ENCODE measurements at regions not wholly inside any gene's neighbourhood (a gene's known extent, or its start where the extent isn't known, plus 50 kb on each side); places are given as distances from the start of the nearest gene placed in this dataset.
"Not testable (repeated sequence)": the region's sequence is repeated elsewhere in the genome, so short reads cannot be mapped to it uniquely, and the experiment has no call there.

DNA sequence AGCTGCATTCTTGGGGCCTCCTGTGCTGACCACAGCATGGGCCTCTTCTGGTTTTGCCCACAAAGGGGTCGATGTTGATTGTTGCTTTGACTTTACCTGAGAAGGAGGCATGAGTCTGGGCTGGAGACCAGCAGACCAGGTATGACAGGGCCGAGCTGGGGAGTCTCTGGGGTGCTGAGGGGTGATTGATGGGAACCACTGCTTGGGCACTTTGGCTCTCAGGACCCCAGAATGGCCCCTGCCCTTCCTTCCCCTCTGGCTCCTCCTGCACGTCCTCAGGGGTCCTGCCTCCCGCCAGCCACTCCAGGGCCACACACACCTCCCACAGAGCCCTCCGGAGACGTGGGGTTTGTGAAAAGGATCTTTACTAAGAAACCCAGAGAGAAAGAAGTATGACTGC lies 70.0 kb downstream of the TMEM121 start:
- H3K36me3 Mint-ChIP-seq, H3K9me3 Mint-ChIP-seq, H3K4me3 Mint-ChIP-seq, H3K27me3 Mint-ChIP-seq, H3K4me1 Mint-ChIP-seq, H3K27ac Mint-ChIP-seq: not testable (repeated sequence)

DNA sequence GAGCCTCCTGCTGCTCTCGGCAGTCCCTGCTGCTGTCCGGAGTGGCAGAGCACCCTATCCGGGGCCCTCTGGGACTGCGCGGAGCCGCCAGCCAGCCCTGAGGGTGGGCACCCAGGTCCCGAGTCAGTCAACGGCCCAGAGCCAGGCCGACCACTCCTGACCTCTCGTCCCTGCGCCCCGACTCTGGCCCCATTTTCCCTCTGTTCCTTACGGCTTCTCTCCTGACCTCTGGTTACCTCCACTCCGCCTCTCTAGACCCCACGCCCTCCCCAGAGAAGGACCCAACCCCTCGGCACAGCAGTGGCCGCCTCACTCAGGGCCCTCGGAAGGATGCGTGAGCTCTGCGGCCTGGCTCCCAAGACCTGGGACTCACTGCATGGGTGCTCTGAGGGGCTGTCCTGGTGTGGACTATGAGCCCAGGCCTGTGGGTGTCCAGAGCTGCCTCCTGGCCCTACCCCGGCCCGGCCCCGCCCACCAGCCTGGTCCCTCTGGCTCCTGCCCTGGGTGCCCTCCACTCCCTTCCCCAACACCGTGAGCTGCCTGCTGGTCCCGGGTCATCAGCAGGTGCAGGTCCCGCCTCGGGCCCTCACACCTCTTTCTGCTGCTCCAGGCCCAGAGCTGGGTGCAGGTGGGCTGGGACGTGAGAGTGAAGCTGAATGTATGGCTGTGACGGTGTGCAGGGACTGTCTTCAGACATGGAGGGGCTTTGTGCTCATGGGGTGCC lies 71.8 kb downstream of the TMEM121 start:
- not testable (repeated sequence) for H3K36me3 Mint-ChIP-seq, H3K27ac Mint-ChIP-seq, H3K4me3 Mint-ChIP-seq, H3K27me3 Mint-ChIP-seq, H3K4me1 Mint-ChIP-seq, H3K9me3 Mint-ChIP-seq

DNA sequence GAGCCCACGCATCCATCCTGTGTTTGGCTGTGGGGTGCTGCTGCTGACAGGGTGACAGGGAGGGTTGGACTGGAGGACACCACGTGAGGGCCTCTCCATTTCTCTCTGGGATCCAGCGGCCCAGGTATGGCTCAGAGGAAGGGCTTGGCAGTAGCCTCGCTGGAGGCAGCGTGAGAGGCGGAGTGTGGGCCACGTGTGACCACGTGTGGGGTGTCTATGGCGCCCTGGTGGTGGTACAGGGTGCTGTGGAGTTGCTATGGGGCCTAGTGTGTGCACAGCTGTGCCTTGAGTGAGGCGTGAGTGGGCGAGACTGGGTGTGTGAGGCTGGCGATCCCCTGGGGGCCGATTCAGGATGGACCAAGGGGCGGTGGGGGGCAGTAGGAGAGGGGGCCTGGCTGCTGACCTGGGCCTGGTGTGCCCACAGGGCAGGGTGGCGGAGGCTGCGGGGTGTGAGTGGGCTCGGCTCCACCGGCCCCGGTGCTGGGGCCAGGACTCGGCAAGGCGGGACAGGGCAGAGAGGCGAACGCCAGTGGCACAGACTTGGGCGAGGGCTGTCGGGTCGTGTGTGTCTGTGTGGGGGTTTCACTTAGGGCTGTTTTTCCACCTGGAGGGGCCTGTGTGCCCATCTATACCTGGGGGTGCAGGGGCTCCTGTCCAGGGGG lies 72.7 kb downstream of the TMEM121 start:
- not testable (repeated sequence) for H3K27ac Mint-ChIP-seq, H3K4me3 Mint-ChIP-seq, H3K27me3 Mint-ChIP-seq, H3K9me3 Mint-ChIP-seq, H3K36me3 Mint-ChIP-seq, H3K4me1 Mint-ChIP-seq

DNA sequence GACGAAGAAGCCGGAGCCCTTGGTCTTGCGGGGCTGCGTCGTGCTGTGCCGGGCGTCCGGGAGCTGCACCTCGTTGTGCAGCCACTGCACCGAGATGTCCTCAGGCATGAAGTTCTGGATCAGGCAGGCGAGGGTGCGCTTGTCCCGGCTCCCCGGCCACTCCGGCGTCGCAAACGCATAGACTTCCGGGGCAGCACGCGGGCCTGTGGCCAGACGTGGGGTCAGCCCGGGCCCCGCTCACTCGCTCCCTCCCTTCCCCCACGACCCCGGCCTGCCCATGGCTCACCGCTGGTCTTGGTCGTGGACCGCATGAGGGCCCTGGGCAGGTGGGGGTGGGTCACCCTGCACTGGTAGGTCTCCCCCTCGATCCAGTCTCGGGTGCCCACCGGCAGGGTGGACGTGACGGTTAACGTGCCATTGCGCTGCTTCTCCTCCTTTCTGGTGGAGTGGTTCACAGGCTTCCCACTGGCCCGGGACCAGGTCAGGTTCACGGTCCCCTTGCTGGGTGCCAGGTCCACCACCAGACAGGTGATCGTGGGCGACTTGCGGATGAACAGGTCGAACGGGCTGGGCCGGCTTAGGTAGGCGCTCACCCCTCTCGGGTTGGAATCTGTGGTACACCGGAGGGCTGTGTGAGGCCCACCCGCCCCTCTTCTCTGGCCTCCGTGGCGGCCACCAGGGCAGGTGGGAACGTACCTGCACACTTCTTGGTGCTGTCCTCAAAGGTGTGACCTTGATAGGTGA lies 74.0 kb downstream of the TMEM121 start:
- H3K9me3 Mint-ChIP-seq, H3K27me3 Mint-ChIP-seq, H3K36me3 Mint-ChIP-seq, H3K27ac Mint-ChIP-seq, H3K4me3 Mint-ChIP-seq, H3K4me1 Mint-ChIP-seq: not testable (repeated sequence)

DNA sequence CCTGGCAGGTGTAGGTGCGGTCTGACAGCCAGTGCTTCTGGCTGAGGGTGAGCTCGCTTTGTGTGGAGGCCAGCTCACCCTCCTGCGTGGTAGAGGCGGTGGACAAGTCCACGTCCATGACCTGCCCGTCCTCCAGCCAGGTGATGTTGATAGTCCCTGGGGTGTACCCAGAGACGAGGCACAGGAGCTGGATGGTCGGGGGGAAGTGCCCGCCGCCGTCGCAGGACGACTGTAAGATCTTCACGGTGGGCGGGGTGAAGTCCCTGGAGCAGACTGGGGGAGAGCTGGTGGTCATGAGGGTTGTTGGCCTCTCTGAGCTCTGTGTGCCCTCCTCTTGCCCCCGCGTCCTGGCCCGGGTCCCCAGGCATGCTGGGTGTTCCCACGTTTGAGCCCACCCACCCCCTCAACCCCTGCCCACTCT lies 74.6 kb downstream of the TMEM121 start:
- Mint-ChIP-seq H3K27ac (no peak overlapping the region), H3K9me3 (no peaks in the 10 kb centered on the region), H3K4me1 (no peaks in the 10 kb centered on the region), H3K36me3 (no peaks in the 10 kb centered on the region), H3K4me3 (no peak overlapping the region), H3K27me3 (no peaks in the 10 kb centered on the region)

DNA sequence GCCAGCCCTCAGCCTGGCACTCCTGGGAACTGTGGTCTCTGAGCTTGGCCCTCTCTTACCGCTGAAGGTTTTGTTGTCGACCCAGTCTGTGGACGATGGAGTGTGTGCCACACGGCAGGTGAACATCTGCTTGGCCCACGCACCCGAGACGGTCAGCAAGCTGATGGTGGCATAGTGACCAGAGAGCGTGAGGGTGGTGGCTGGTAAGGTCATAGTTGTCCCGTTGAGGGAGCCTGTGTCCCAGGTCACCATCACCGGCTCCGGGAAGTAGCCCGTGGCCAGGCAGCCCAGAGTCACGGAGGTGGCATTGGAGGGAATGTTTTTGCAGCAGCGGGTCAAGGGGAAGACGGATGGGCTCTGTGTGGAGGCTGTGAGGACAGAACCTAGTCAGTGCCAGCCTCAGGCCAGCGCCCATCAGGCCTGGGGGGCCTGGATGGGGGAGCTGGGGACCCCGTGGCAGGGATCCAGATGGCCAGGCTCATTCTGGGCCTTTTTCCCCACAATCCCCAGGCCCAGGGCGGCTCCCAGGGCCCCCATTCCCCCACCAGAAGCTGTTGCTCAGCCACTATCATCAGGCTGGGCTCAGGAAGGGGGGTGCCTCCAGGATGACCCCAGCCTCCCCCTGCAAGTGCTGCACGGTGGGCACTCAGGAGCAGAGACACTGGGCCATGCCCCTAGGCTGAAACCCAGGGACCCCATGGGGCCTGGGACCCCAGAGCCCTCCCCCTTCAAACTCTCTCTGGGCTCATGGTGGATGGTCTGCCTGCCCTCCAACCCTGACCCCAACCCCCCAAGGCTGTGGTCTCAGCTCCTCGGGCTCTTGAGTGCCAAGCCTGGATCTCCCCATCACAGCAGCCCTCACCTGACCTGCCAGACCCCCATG lies 75.2 kb downstream of the TMEM121 start:
- H3K4me3 Mint-ChIP-seq: no peak overlapping the region
- no peaks in the 10 kb centered on the region for H3K4me1 Mint-ChIP-seq
- H3K27ac Mint-ChIP-seq: no peak overlapping the region
- H3K36me3 Mint-ChIP-seq: no peaks in the 10 kb centered on the region
- no peaks in the 10 kb centered on the region for H3K9me3 Mint-ChIP-seq
- no peaks in the 10 kb centered on the region for H3K27me3 Mint-ChIP-seq

DNA sequence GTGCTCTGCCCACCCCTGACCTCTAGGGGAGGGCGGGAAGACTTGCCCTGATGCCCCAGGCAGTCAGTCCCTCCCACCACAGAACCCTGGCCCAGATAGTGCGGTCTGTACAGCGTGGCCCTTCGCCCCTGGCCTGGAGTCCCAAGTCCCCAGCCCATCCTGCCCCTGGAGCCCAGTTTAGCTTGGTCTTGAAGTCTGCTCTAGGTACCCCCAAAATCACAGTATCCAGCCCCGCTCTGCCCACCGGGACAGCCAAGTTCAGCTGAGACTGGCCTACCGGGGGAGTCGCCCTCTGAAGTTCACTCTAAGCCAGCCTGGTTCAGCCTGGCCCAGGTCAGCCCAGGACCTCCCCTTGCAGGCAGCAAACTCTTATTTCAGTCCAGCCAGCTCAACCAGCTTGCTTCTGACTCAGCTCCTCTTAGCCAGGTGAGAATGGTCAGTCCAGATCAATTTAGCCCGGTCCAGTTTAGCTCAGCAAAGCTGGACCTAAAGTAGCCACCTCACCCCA lies 75.9 kb downstream of the TMEM121 start:
- Mint-ChIP-seq H3K27me3 (no peaks in the 10 kb centered on the region), H3K36me3 (no peaks in the 10 kb centered on the region), H3K4me1 (no peaks in the 10 kb centered on the region), H3K9me3 (no peaks in the 10 kb centered on the region), H3K27ac (no peak overlapping the region), H3K4me3 (no peak overlapping the region)

DNA sequence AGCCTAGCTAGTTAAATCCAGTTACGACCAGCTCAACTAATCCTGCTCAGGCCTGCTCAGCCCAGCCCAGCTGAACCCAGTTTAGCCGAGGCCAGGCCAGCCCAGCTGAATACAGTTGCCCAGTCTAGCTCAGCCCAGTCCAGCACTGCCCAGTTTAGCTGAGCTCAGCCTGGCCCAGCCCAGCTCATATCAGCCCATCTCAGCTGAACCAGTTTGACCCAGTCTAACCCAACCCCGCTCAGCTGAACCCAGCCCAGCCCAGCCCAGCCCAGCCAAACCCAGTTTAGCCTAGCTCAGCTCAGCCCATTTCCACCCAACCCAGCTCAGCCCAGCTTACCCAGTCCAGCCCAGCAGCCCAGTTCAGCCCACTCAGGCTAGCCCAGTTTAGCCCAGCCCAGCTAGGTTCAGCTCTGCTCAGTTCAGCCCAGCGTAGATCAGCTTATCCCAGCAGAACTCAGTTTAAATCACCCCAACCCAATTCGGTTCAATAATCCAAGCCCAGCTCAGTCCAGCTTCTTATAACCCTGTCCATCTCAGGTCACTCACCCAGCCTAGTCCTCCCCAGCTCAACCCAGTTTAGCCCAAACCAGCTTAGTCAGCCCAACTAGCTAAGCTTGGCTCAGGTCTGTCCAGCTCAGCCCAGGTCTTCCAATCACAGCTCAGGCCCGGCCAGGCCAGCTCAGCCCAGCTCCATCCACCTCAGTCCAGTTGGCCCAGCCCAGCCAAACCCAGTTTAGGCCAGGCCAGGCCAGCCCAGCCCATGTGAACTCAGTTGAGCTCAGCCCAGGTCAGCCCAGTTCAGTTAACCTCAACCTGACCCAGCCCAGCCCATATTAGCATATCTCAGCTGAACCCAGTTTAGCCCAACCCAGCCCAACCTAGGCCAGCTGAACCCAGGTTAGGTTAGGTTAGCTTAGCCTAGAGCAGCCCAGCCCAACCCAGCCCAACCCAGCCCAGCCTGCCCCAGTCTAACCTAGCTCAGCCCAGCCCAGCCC lies 76.7 kb downstream of the TMEM121 start:
- Mint-ChIP-seq H3K4me1 (no peaks in the 10 kb centered on the region), H3K27ac (no peak overlapping the region), H3K27me3 (no peaks in the 10 kb centered on the region), H3K4me3 (no peak overlapping the region), H3K36me3 (no peaks in the 10 kb centered on the region), H3K9me3 (no peaks in the 10 kb centered on the region)

DNA sequence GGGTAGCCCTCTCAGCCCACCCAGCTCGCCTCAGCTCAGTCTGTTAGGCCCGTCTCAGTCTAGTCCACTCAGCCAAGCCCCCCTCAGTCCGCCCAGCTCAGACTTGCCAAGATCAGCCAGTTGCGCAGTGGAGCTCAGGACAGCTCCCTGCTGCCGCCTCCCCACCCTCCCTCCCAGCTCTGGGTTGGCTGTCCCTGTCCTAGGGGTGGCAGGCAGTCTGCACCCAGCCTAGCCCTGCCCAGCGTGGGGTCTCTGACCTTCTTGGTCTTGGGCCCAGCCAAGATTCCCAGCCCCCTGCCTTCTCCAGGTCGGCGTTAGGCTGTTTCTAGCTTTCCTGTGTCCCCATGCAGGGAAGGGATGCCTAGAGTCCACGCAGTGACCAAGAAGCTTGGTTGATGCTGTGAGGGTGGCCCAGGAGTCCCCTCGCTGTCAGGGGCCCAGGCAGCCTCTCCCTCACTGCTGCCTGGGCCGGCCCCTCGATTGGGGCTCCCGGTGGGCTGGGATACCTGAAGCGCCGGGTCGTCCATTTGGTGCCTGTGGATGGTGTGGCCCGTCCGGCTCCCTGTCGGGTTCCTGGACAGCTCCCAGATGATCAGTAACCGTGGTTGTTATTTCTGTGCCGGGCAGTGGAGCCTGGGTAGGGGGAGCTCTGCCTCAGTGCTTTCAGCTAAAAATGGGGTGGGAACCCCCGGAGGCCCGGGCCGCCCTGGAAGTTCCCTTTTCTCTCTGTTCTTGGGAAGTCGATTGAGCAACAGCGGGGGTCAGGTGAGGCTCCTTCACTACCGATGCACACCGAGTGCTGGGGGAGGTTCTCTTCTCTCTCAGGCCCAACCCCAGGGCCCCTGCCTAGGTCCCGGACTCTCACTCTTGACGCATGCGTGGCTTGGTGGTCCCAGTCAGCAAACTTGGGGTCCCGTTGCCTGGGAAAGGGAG lies 78.4 kb downstream of the TMEM121 start:
- H3K9me3 Mint-ChIP-seq, H3K4me1 Mint-ChIP-seq, H3K4me3 Mint-ChIP-seq, H3K27ac Mint-ChIP-seq, H3K27me3 Mint-ChIP-seq, H3K36me3 Mint-ChIP-seq: not testable (repeated sequence)

DNA sequence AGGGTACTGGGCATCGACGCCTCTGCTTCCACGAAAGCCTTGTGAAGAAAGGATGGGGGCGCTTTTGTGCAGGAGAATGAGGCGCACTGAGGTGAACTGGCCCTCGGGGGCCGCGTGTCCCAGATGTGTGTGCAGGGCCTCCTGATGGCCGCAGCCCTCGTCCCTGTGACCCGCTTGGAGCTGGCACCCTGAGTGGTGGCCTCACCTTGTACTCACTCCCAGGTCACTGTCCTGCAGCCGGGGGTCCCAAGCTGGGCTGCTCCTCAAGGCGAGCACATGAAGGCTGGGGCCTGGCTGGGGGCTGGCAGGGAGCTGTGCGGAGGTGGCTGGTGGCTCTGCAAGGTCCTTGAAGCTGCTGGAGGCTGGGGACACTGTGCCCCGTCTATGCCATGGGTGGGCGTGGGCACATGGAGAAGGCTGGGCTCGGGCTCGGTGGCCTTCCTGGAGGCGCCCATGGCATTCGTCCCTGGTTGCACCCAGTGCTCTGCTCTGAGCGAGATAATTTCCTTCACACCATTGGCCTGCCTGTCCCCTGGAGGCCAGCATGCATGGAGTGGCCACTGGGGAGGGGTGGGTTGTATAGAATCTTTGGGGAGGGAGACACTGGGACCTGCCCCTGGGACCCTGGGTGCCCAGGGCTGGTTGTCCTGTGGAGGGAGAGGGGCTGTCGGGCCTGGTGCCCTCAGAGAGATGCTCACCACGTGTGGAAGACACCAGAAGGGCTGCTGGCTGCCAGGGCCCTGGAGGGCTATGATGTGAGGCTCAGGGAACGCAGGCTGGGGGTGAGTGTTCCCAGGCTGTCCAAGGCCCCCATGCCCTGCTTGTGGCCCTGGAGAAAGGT lies 79.3 kb downstream of the TMEM121 start:
- Mint-ChIP-seq H3K27ac (no peak overlapping the region), H3K4me1 (no peaks in the 10 kb centered on the region), H3K4me3 (no peak overlapping the region), H3K27me3 (no peaks in the 10 kb centered on the region), H3K9me3 (no peaks in the 10 kb centered on the region), H3K36me3 (no peaks in the 10 kb centered on the region)

DNA sequence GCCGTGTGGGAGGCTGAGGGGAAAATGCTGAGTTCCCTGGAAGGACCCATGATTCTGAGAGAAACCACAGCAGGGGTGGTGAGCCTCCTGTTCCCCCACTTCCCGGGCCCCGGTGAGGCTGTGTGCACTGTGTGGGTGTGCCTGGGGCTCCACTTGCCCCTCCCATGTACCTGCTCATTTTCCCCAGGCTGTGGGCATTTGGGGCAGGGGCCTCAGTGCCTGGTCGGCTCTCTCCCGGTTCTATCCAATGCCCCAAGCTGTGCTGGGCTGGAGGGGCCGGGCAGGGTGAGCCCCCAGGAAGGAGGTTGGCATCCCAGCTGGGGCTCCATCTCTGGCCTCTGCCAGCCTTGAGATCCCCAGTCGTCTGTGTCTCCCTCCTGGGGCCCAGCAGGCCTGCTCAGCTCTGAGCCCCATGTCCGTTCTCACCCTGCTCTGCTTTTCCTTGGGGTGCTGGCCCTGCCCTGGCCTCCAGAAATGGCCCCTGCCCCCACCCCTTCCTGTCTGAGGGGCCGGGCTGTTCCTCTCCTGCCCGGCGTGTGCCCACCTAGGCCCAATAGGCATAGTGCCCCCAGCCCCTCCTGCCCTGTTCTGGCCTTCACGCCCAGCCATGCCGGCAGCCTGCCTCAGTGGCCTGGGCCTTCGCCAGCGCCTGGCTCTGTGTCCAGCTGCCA lies 80.1 kb downstream of the TMEM121 start:
- not testable (repeated sequence) for H3K27me3 Mint-ChIP-seq, H3K36me3 Mint-ChIP-seq, H3K4me1 Mint-ChIP-seq, H3K4me3 Mint-ChIP-seq, H3K9me3 Mint-ChIP-seq, H3K27ac Mint-ChIP-seq

DNA sequence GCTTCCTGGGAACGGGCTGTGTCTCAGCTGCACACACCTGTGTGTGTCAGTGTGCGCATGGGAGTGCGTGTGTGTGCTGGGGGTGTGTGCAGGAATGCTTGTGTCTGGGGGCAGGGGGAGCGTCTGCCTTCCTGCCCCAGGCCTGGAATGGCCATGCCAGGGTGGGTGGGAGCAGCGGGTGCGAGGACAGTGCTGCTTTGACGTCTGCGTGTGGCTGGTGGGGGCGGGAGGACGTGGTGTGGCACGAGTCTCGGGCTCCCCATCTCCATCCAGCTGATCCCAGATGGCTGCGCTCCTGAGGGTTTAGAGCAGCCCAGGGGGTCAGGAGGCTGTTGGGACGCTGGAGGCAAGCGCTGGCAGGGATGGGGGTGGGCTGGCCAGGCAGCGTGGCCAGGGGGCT lies 80.6 kb downstream of the TMEM121 start:
- H3K27ac Mint-ChIP-seq, H3K4me3 Mint-ChIP-seq, H3K9me3 Mint-ChIP-seq, H3K27me3 Mint-ChIP-seq, H3K36me3 Mint-ChIP-seq, H3K4me1 Mint-ChIP-seq: not testable (repeated sequence)

DNA sequence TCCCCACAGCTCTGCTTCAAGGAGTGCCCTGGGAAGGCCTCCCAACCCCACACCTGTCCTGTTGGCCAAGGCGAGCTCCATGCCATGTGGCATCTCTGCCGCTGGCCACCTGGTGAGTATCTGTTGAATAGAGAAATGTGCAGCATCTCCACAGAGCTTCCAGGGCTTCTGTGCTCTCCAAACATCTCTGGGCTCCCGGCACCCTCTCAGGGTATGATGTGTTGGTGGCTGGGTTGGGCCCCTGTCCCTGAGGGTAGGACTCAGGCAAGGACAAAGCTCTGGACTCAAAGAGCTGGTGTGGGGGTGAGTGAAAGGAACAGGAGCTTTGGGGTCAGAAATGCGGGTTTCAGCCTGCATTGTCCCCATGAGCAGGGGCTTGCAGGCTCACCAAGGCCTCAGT lies 88.6 kb downstream of the TMEM121 start:
- not testable (repeated sequence) for H3K4me3 Mint-ChIP-seq, H3K27me3 Mint-ChIP-seq, H3K27ac Mint-ChIP-seq, H3K4me1 Mint-ChIP-seq, H3K9me3 Mint-ChIP-seq, H3K36me3 Mint-ChIP-seq

All from activated naive CD4-positive, alpha-beta T cell treated with anti-CD3 and anti-CD28 coated beads, Interleukin-2, amount 50 U/mL, for 24 hours (primary cell).